T-cell (primary cell): ENCODE measurements at regions not wholly inside any gene's neighbourhood (a gene's known extent, or its start where the extent isn't known, plus 50 kb on each side); places are given as distances from the start of the nearest gene placed in this dataset.

Source experiments
- ATAC-seq, 4 experiments: fragments of 200-7000 bp in 3 of 4; fragments of 150-1000 bp in 1 of 4; cut with Tn5 transposase; replicated peaks in 1 of 4; 1 replicate in 3 of 4; 2 replicates in 1 of 4; pipeline ENCODE4 v1.10.0; 2021; ENCODE audit warnings: moderate library complexity in 3 of 4, mild to moderate bottlenecking in 2 of 4, moderate number of reproducible peaks in 1 of 4
- CTCF ChIA-PET, 2 donors: fragments of 300-600 bp; sonication (Branson Sonifier 250); formaldehyde crosslinking; loops; one replicate each; lab custom pipeline; 2022; ENCODE audit warnings: antibody characterized with exemption in 2 of 2; lab: Charles Lee
- POLR2A ChIA-PET, 2 donors: fragments of 300-600 bp; sonication (Branson Sonifier 250); formaldehyde crosslinking; loops; one replicate each; lab custom pipeline; 2022; ENCODE audit warnings: antibody characterized with exemption in 2 of 2; lab: Charles Lee
- DNase-seq, 35 experiments: peaks; one replicate each; pipeline versions ENCODE4 v3.0.0 to v3.0.0-alpha.2; 2013 to 2023
- H3K27ac ChIP-seq: one replicate; pipeline ENCODE4 v1.5.1; 2013; ENCODE audit warnings: low read length
- H3K27me3 ChIP-seq, 2 experiments: replicated peaks in 1 of 2; 1 replicate in 1 of 2; 2 replicates in 1 of 2; pipeline versions ENCODE4 v1.6.1 to v1.7.0; 2013; ENCODE audit warnings: low read length in 1 of 2, mixed read lengths in 1 of 2; ENCODE audit not compliant: control insufficient read depth in 2 of 2, insufficient read depth in 2 of 2; ENCODE audit errors: extremely low read depth in 1 of 2
- H3K36me3 ChIP-seq, 2 donors: 1 replicate in 1 of 2; 2 replicates in 1 of 2; pipeline versions ENCODE4 v1.6.1 to v1.7.0; 2013; ENCODE audit warnings: low read length in 1 of 2; ENCODE audit not compliant: control insufficient read depth in 2 of 2, insufficient read depth in 1 of 2; ENCODE audit errors: extremely low read depth in 1 of 2
- H3K4me1 ChIP-seq, 2 experiments: 1 replicate in 1 of 2; 2 replicates in 1 of 2; pipeline versions ENCODE4 v1.6.1 to v1.7.0; 2013; ENCODE audit warnings: low read length in 2 of 2, mixed read lengths in 1 of 2; ENCODE audit not compliant: insufficient read depth in 2 of 2, control insufficient read depth in 1 of 2; ENCODE audit errors: extremely low read depth in 1 of 2
- H3K4me3 ChIP-seq, 2 donors: 1 replicate in 1 of 2; 2 replicates in 1 of 2; pipeline versions ENCODE4 v1.5.1 to v1.7.0; 2013; ENCODE audit warnings: mild to moderate bottlenecking in 2 of 2, low read length in 1 of 2, moderate library complexity in 1 of 2; ENCODE audit not compliant: control insufficient read depth in 1 of 2; ENCODE audit errors: extremely low read depth in 1 of 2
- H3K9me3 ChIP-seq: 2 replicates; pipeline ENCODE4 v1.7.0; 2013
- H3K27ac Mint-ChIP-seq, 2 donors: one replicate each; pipeline ENCODE4 v1.8.0; 2020 to 2021; ENCODE audit warnings: mild to moderate bottlenecking in 2 of 2, mixed read lengths in 2 of 2
- H3K27me3 Mint-ChIP-seq, 2 donors: one replicate each; pipeline ENCODE4 v1.8.0; 2021 to 2022; ENCODE audit warnings: mixed read lengths in 2 of 2
- H3K36me3 Mint-ChIP-seq: one replicate; pipeline ENCODE4 v1.8.0; 2021; ENCODE audit warnings: mixed read lengths
- H3K4me1 Mint-ChIP-seq, 3 donors: one replicate each; pipeline ENCODE4 v1.8.0; 2020 to 2022; ENCODE audit warnings: mixed read lengths in 3 of 3, mild to moderate bottlenecking in 1 of 3
- H3K4me3 Mint-ChIP-seq, 3 donors: one replicate each; pipeline ENCODE4 v1.8.0; 2020 to 2022; ENCODE audit warnings: mild to moderate bottlenecking in 3 of 3, mixed read lengths in 3 of 3, moderate library complexity in 3 of 3
- H3K9me3 Mint-ChIP-seq, 3 donors: one replicate each; pipeline ENCODE4 v1.8.0; 2020 to 2022; ENCODE audit warnings: mixed read lengths in 3 of 3
- WGBS: methylation state at CpG from one replicate; pipeline ENCODE4 v1.1.5; 2013; ENCODE audit warnings: missing lambda C conversion rate; ENCODE audit not compliant: insufficient coverage; 5-methylcytosine and 5-hydroxymethylcytosine counted together

DNA sequence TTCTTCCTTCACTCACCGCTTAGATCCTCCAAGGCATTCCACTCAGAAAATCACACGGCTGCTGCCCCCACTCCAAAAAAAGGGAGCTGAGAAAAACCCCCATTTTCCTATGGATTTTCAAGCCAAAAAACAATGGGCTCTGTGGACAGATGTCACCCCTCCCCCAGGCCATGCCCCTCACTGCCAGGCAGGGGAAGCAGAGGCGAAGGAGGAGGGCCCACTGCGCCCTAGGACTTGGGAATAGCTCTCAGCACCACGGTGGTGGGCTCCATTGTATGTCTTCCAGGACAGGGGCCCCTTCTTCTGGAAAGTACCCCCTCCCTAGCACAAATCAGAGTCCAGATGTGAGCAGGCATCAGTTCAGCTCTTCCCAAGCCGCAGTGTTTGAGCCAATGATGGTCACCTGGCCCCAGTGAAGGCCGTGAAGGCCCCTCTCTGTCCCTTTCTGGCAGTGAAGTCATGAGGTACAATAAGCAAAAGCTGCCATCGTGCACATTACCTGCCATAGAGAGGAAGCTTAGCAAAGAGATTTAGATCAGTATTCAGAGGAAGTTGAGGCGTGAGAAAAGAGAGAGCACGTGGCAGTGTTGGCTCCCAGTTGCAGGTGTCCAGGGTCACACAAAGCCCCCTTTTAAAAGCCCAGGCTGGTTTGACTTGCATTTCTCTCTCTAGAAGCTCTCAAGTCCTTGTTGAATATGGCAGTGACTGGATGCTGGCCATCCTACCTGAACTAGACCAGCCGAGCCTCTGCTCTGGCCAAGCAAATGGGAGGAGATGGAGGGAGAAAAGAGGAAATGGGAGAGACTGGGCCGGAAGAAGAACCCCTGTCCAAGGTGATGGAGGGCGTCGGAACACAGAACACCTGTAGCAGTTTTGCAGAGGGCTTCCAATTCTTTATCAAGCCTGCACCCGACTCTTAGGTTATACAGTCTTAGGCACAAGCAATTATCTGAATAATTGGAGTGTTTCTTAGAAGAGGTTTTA lies 149.0 kb downstream of the TOMM20 start:
- DNase-seq (peak in 1 of 35 experiments; percentile 45), ATAC-seq (peak in 2 of 4 experiments; percentile 40 to 43)
- Histone ChIP-seq H3K27me3 (no peaks in the 10 kb centered on the region), H3K4me3 (no peak overlapping the region), H3K9me3 (no peaks in the 10 kb centered on the region), H3K4me1 (peaks cover 27 to 49% of the 10 kb centered on the region in 2 experiments), H3K27ac (peak overlapping the region; percentile 94), H3K36me3 (no peaks in the 10 kb centered on the region)
- POLR2A ChIA-PET: interaction anchor here (0.5 to 1.4 kb wide), 11 partner anchors 14 to 369 kb away, joined by 3 to 8 read pairs (median 4); no protein-coding TSS in a partner anchor
- WGBS: 39% methylated on average over 8 of the region's 15 CpGs
- Mint-ChIP-seq H3K4me3 (peak overlapping the region; percentile 21 to 75 (median 59)), H3K36me3 (no peaks in the 10 kb centered on the region), H3K27me3 (no peaks in the 10 kb centered on the region), H3K27ac (peak overlapping the region; percentile 90 to 97), H3K9me3 (peaks cover 0 to 4% (median 0%) of the 10 kb centered on the region in 3 donors), H3K4me1 (peaks cover 41 to 82% (median 63%) of the 10 kb centered on the region in 3 donors)
- CTCF ChIA-PET: interaction anchor here in 1 of 2 donors (0.6 to 1.5 kb wide), 7 partner anchors 17 to 804 kb away, joined by 3 to 5 read pairs (median 4); no protein-coding TSS in a partner anchor

DNA sequence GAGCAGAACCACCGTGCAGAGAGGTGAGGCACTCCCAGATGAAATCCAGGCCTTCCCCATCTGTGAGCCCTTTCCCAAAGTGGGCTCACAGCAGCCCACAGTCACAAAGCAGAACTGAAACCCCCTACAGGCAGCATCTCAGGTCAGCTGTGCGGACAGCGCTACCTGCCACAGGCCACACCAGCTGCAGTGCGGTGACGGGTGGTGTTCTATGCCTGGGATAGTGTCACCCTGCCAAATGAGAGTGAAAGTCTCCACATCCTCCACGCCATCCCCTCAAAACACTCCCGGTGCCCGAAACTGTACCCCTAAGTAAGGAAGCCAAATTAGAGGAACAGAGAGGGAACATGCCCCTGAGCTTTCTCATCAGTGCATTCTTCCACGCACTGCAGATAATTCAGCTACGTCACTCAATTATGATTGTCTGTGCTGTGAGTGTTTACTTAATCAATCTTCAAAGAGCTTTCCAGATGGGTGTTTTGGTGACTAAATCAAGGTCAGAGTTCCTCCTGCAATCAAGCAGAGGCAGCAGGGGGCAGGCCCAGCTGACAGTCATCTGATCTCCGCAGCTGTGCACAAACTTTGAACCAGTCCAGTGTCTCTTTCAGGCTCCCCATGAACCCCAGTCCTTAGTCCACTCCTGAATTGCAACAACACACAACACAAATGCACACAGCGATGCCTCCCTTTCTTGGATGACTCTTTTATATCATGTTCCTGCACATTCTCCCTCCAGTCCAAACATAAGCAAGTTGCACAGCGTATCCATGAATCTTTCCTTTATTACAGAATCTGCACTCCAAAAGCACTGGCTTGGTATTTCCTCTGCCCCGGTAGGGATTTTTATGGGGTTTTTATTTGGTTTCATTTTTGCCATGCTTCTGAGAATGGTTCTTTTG lies 150.0 kb downstream of the TOMM20 start:
- Histone ChIP-seq H3K4me3 (no peak overlapping the region), H3K36me3 (no peaks in the 10 kb centered on the region), H3K9me3 (no peaks in the 10 kb centered on the region), H3K27me3 (no peaks in the 10 kb centered on the region), H3K27ac (peak overlapping the region; percentile 94), H3K4me1 (peaks cover 25 to 42% of the 10 kb centered on the region in 2 experiments)
- Mint-ChIP-seq H3K4me1 (peaks cover 41 to 79% (median 57%) of the 10 kb centered on the region in 3 donors), H3K36me3 (no peaks in the 10 kb centered on the region), H3K9me3 (peaks cover 0 to under 1% (median 0%) of the 10 kb centered on the region in 3 donors), H3K27ac (peak overlapping the region; percentile 90 to 97), H3K4me3 (peak overlapping the region; percentile 21 to 75 (median 52)), H3K27me3 (no peaks in the 10 kb centered on the region)
- ChIA-PET POLR2A (interaction anchor here (0.5 to 1.4 kb wide), 10 partner anchors 16 to 368 kb away, joined by 3 to 21 read pairs (median 6); no protein-coding TSS in a partner anchor), CTCF (interaction anchor here in 1 of 2 donors (0.6 to 1.5 kb wide), 8 partner anchors 16 to 805 kb away, joined by 3 to 8 read pairs (median 4); no protein-coding TSS in a partner anchor)
- ATAC-seq (peak; percentile 51 to 81 (median 58)), DNase-seq (peak in 33 of 35 experiments; percentile 14 to 77 (median 45))
- 17% methylated on average over 3 of the region's 14 CpGs for WGBS

DNA sequence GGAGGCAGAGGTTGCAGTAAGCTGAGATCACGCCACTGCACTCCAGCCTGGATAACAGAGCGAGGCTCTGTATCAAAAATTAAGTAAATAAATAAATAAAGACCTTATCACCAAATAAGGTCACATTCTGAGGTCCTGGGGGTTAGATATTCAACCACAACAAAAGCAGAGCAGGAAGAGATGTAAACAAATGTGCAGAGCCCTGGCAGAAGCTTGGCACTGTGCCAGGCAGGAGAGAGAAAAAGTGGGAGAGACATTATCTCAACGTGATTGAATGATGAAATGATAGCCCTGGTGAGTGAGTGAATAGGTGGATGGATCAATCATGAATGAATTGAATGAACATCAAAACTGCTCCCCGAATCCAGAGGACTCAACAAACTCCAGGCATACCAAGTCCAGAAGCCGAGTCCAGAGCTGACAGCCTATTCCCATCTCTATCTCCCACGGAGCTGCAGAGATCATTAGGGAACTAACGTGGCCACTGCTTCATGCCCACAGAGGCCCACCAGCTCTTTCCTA lies 150.7 kb downstream of the TOMM20 start:
- Mint-ChIP-seq H3K4me3 (peak overlapping the region; percentile 21 to 75 (median 52)), H3K27me3 (no peaks in the 10 kb centered on the region)
- CTCF ChIA-PET: interaction anchor here in 1 of 2 donors (1.0 to 1.5 kb wide), 4 partner anchors 15 to 367 kb away, joined by 3 to 8 read pairs (median 4); no protein-coding TSS in a partner anchor

DNA sequence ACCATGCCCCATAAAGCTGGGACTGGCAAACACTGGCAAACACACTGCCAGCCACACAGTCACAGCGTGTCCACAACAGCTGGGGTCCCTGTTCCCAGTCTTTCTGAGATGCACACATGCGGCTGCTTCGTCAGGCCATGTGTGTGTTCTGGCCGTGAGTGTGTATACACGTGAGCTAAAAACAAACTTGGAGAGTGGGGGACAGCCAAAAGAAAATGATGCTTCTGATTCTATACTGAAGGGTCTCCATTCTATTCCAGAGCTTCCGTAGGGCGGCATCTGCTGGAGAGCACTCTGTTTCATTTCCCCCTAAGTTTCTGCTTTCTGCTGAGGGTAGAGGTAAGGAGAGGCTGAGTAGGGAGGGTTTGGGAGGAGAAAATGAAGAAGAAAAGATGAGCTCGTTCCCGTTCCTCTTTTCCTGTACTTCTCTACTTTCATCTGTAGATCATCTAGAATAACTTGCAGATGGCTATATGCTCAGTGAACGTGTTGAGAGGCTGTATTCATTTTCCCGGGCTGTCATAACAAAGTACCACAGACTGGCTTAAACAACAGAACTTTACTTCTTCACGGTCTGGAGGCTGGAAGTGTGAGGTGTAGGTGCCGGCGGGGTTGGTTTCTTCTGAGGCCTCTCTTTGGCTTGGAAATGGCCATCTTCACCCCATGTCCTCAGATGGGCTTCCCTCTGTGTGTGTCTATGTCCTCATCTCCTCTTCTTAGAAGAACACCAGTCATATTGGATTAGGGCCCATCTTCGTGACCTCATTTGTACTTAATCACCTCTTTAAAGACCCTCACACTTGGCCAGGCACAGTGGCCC lies 151.6 kb downstream of the TOMM20 start:
- POLR2A ChIA-PET: interaction anchor here in 1 of 2 donors (0.5 kb wide), 1 partner anchor 253 kb away, joined by 3 read pairs; no protein-coding TSS in a partner anchor
- ATAC-seq (no peak), DNase-seq (no peak)
- Histone ChIP-seq H3K9me3 (no peaks in the 10 kb centered on the region), H3K4me3 (no peak overlapping the region), H3K27me3 (no peaks in the 10 kb centered on the region), H3K4me1 (peaks cover 25 to 53% of the 10 kb centered on the region in 2 experiments), H3K27ac (no peak overlapping the region), H3K36me3 (no peaks in the 10 kb centered on the region)
- Mint-ChIP-seq H3K27me3 (no peaks in the 10 kb centered on the region), H3K4me3 (no peak overlapping the region), H3K4me1 (peaks cover 46 to 87% (median 66%) of the 10 kb centered on the region in 3 donors), H3K9me3 (no peaks in the 10 kb centered on the region), H3K36me3 (no peaks in the 10 kb centered on the region), H3K27ac (peak overlapping the region; percentile 90 to 97)
- WGBS: 98% methylated on average over 6 of the region's 15 CpGs
- CTCF ChIA-PET: interaction anchor here in 1 of 2 donors (0.5 kb wide), 1 partner anchor 19 kb away, joined by 3 read pairs; no protein-coding TSS in a partner anchor

More for the DNA sequence above, 150.7 kb downstream of the TOMM20 start:
- Histone ChIP-seq H3K9me3 (no peaks in the 10 kb centered on the region), H3K27me3 (no peaks in the 10 kb centered on the region), H3K4me1 (peaks cover 25 to 44% of the 10 kb centered on the region in 2 experiments), H3K4me3 (no peak overlapping the region), H3K27ac (peak overlapping the region; percentile 94), H3K36me3 (no peaks in the 10 kb centered on the region)
- no peaks in the 10 kb centered on the region for H3K36me3 Mint-ChIP-seq
- POLR2A ChIA-PET: interaction anchor here (0.5 to 1.4 kb wide), 6 partner anchors 20 to 366 kb away, joined by 5 to 21 read pairs (median 6); no protein-coding TSS in a partner anchor
- H3K4me1 Mint-ChIP-seq: peaks cover 41 to 80% (median 59%) of the 10 kb centered on the region in 3 donors
- ATAC-seq (no peak), DNase-seq (peak in 1 of 35 experiments; percentile 33)
- no peaks in the 10 kb centered on the region for H3K9me3 Mint-ChIP-seq
- 48% methylated on average over 2 of the region's 7 CpGs for WGBS
- peak overlapping the region; percentile 90 to 97 for H3K27ac Mint-ChIP-seq
